HepG2 (cell line): ENCODE measurements at regions not wholly inside any gene's neighbourhood (a gene's known extent, or its start where the extent isn't known, plus 50 kb on each side); places are given as distances from the start of the nearest gene placed in this dataset.

Experiments used
- ONECUT2 ChIP-seq: sonication (generic); formaldehyde crosslinking; IDR thresholded peaks from 2 replicates; pipeline ENCODE4 v1.4.0; 2020; ENCODE audit warnings: missing genetic modification reagents
- TAF15 ChIP-seq: fragments of 200-400 bp; formaldehyde crosslinking; IDR thresholded peaks from one replicate; pipeline ENCODE4 v1.6.1; 2018; ENCODE audit warnings: mild to moderate bottlenecking, low read depth, low read length; ENCODE audit not compliant: poor library complexity, severe bottlenecking
- ZBTB7B ChIP-seq: sonication (generic); formaldehyde crosslinking; IDR thresholded peaks from 2 replicates; pipeline ENCODE4 v1.4.0; 2020; ENCODE audit warnings: missing genetic modification reagents
- TF ChIP-seq, protein P1 (sequence below): sonication (generic); formaldehyde crosslinking; IDR thresholded peaks from 2 replicates; pipeline ENCODE4 v1.4.0; 2020; ENCODE audit warnings: mild to moderate bottlenecking, missing genetic modification reagents
- TF ChIP-seq, protein P2 (sequence below): sonication (generic); formaldehyde crosslinking; conservative IDR thresholded peaks from 2 replicates; pipeline ENCODE4 v1.4.0; 2020; ENCODE audit warnings: missing genetic modification reagents

DNA sequence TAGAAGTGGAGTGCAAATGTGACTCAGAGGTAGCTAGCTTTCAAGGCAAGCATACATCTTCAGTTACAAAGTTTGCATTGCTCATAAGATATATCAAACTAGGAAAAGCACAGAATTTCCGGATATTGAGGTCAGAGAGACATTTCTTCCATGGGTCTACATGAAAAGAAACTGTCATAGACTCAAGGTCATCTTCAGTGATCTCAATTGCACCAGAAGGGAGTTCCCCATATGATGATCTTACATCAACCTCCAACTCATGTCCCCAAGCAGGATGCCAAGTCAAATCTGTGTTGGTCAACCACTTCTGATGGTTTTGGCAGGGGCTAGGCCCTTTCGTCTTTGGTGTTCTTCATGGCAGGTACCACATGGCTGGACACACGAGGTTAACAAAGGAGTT lies 459.9 kb upstream of the MAF start (continued):
- TF ChIP-seq, protein P1, sequence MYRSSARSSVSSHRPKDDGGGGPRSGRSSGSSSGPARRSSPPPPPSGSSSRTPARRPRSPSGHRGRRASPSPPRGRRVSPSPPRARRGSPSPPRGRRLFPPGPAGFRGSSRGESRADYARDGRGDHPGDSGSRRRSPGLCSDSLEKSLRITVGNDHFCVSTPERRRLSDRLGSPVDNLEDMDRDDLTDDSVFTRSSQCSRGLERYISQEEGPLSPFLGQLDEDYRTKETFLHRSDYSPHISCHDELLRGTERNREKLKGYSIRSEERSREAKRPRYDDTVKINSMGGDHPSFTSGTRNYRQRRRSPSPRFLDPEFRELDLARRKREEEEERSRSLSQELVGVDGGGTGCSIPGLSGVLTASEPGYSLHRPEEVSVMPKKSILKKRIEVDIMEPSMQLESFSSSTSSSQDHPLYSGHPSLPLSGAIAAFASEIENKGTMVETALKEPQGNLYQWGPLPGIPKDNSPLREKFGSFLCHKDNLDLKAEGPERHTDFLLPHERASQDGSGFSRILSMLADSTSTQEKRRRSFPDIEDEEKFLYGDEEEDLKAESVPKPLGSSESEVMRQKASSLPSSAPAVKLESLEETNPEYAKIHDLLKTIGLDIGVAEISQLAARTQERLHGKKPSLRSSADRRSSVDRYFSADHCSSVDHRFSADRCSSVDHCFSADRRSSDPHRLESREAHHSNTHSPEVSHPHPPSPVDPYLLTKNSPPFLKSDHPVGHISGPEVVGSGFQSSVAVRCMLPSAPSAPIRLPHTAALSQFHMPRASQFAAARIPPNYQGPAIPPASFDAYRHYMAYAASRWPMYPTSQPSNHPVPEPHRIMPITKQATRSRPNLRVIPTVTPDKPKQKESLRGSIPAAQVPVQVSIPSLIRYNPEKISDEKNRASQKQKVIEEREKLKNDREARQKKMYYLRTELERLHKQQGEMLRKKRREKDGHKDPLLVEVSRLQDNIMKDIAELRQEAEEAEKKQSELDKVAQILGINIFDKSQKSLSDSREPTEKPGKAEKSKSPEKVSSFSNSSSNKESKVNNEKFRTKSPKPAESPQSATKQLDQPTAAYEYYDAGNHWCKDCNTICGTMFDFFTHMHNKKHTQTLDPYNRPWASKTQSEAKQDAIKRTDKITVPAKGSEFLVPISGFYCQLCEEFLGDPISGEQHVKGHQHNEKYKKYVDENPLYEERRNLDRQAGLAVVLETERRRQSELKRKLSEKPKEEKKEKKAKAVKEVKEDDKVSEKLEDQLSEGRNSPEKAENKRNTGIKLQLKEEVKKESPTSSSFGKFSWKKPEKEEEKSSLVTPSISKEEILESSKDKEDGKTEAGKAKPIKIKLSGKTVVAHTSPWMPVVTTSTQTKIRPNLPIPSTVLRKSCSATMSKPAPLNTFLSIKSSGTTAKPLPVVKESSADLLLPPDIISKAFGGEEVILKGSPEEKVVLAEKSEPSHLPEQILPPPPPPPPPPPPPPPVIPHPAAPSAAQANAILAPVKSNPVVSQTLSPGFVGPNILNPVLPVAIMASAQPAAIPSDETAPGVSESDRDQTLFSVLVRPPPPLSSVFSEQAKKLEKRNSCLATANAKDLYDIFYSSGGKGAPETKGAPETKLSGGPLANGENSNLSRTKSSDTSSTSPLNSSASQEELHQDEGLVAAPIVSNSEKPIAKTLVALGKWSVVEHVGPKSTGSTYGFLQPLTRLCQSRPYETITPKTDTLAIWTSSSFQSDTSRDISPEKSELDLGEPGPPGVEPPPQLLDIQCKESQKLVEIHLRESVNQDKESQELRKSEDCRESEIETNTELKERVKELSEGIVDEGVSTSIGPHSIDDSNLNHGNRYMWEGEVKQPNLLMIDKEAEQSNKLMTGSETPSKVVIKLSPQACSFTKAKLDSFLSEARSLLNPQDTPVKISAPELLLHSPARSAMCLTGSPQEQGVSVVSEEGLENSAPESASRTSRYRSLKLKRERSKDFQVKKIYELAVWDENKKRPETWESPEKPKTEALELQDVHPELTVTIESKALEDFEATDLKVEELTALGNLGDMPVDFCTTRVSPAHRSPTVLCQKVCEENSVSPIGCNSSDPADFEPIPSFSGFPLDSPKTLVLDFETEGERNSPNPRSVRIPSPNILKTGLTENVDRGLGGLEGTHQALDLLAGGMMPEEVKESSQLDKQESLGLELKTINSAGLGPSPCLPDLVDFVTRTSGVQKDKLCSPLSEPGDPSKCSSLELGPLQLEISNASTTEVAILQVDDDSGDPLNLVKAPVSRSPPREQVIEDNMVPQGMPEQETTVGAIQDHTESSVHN (CRISPR knock-in tag): no peak
- TF ChIP-seq TAF15 (no peak), ZBTB7B (CRISPR knock-in tag) (no peak), ONECUT2 (CRISPR knock-in tag) (no peak)
- TF ChIP-seq, protein P2, sequence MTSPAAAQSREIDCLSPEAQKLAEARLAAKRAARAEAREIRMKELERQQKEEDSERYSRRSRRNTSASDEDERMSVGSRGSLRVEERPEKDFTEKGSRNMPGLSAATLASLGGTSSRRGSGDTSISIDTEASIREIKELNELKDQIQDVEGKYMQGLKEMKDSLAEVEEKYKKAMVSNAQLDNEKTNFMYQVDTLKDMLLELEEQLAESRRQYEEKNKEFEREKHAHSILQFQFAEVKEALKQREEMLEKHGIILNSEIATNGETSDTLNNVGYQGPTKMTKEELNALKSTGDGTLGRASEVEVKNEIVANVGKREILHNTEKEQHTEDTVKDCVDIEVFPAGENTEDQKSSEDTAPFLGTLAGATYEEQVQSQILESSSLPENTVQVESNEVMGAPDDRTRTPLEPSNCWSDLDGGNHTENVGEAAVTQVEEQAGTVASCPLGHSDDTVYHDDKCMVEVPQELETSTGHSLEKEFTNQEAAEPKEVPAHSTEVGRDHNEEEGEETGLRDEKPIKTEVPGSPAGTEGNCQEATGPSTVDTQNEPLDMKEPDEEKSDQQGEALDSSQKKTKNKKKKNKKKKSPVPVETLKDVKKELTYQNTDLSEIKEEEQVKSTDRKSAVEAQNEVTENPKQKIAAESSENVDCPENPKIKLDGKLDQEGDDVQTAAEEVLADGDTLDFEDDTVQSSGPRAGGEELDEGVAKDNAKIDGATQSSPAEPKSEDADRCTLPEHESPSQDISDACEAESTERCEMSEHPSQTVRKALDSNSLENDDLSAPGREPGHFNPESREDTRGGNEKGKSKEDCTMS (CRISPR knock-in tag): no peak
